ENCODE measurements at regions not wholly inside any gene's neighbourhood (a gene's known extent, or its start where the extent isn't known, plus 50 kb on each side); places are given as distances from the start of the nearest gene placed in this dataset.

GRCh38 chr10:36301139-36301538 lies 659.0 kb upstream of the FZD8 start:
- Histone ChIP-seq H3K18ac (ENCODE audit: low read length) (no peak overlapping the region), H2AK5ac (ENCODE audit: low read depth, low read length) (no peak overlapping the region), H3K4me3 (ENCODE audit: low read length in 2 of 2) (no peak overlapping the region), H3K4me1 (ENCODE audit: control insufficient read depth in 2 of 2, insufficient read depth in 1 of 2, low read depth in 1 of 2, low read length in 2 of 2) (no peaks in the 10 kb centered on the region), H4K91ac (ENCODE audit: low read depth, low read length, poor library complexity) (no peak overlapping the region), H2BK5ac (ENCODE audit: low read length) (no peak overlapping the region), H4K8ac (ENCODE audit: low read depth, low read length) (no peak overlapping the region), H3K27me3 (ENCODE audit: control insufficient read depth in 3 of 3, insufficient read depth in 3 of 3, low read depth in 1 of 3, low read length in 3 of 3) (no peaks in the 10 kb centered on the region), H3K4ac (ENCODE audit: low read length) (no peak overlapping the region), H3K9me3 (replicated peaks in 1 of 2; ENCODE audit: control insufficient read depth in 2 of 2, insufficient read depth in 1 of 2, low read depth in 1 of 2, low read length in 2 of 2) (no peaks in the 10 kb centered on the region), H3K79me1 (ENCODE audit: low read depth, low read length) (no peaks in the 10 kb centered on the region), H2BK15ac (ENCODE audit: low read length) (no peak overlapping the region), H3K4me2 (ENCODE audit: insufficient read depth, low read length, poor library complexity, severe bottlenecking) (no peak overlapping the region), H2AFZ (ENCODE audit: low read length) (no peak overlapping the region), H3K36me3 (replicated peaks in 1 of 2; ENCODE audit: control insufficient read depth in 2 of 2, insufficient read depth in 2 of 2, low read length in 2 of 2) (no peaks in the 10 kb centered on the region), H3K27ac (replicated peaks; ENCODE audit: low read length) (no peak overlapping the region), H3K14ac (ENCODE audit: low read length) (no peak overlapping the region), H2BK120ac (ENCODE audit: low read depth, low read length) (no peak overlapping the region), H3K9ac (ENCODE audit: low read depth, low read length, poor library complexity) (no peak overlapping the region), H3K23ac (ENCODE audit: low read depth, low read length, poor library complexity) (no peak overlapping the region), H2BK12ac (ENCODE audit: low read length) (no peak overlapping the region)
- WGBS, 2 donors (ENCODE audit: extremely low coverage in 2 of 2, insufficient read length in 2 of 2, insufficient replicate concordance in 1 of 2): no CpG with 5 or more reads among the region's 2 CpGs
- DNase-seq (ENCODE audit: low spot score): no peak

GRCh38 chr10:36283827-36284226 lies 641.7 kb upstream of the FZD8 start:
- no peak for DNase-seq (ENCODE audit: low spot score)
- Histone ChIP-seq H3K4me1 (ENCODE audit: control insufficient read depth in 2 of 2, insufficient read depth in 1 of 2, low read depth in 1 of 2, low read length in 2 of 2) (peaks cover 0 to 3% of the 10 kb centered on the region in 2 donors), H3K23ac (ENCODE audit: low read depth, low read length, poor library complexity) (no peak overlapping the region), H2BK15ac (ENCODE audit: low read length) (no peak overlapping the region), H3K18ac (ENCODE audit: low read length) (peak overlapping the region; percentile 48), H4K8ac (ENCODE audit: low read depth, low read length) (no peak overlapping the region), H3K4ac (ENCODE audit: low read length) (no peak overlapping the region), H4K91ac (ENCODE audit: low read depth, low read length, poor library complexity) (no peak overlapping the region), H3K27me3 (ENCODE audit: control insufficient read depth in 3 of 3, insufficient read depth in 3 of 3, low read depth in 1 of 3, low read length in 3 of 3) (no peaks in the 10 kb centered on the region), H3K4me3 (ENCODE audit: low read length in 2 of 2) (no peak overlapping the region), H3K27ac (replicated peaks; ENCODE audit: low read length) (no peak overlapping the region), H2BK12ac (ENCODE audit: low read length) (no peak overlapping the region), H3K36me3 (replicated peaks in 1 of 2; ENCODE audit: control insufficient read depth in 2 of 2, insufficient read depth in 2 of 2, low read length in 2 of 2) (no peaks in the 10 kb centered on the region), H3K9me3 (replicated peaks in 1 of 2; ENCODE audit: control insufficient read depth in 2 of 2, insufficient read depth in 1 of 2, low read depth in 1 of 2, low read length in 2 of 2) (peaks cover 0 to 2% of the 10 kb centered on the region in 2 donors), H2BK5ac (ENCODE audit: low read length) (no peak overlapping the region), H3K79me1 (ENCODE audit: low read depth, low read length) (no peaks in the 10 kb centered on the region), H3K4me2 (ENCODE audit: insufficient read depth, low read length, poor library complexity, severe bottlenecking) (no peak overlapping the region), H3K9ac (ENCODE audit: low read depth, low read length, poor library complexity) (no peak overlapping the region), H2BK120ac (ENCODE audit: low read depth, low read length) (no peak overlapping the region), H3K14ac (ENCODE audit: low read length) (no peak overlapping the region), H2AFZ (ENCODE audit: low read length) (no peak overlapping the region), H2AK5ac (ENCODE audit: low read depth, low read length) (peak overlapping the region; percentile 97)
- no CpG with 5 or more reads among the region's 14 CpGs for WGBS, 2 donors (ENCODE audit: extremely low coverage in 2 of 2, insufficient read length in 2 of 2, insufficient replicate concordance in 1 of 2)

GRCh38 chr10:36281831-36282331 lies 639.8 kb upstream of the FZD8 start:
- H3K4me3 ChIP-seq (ENCODE audit: low read length in 2 of 2): no peak overlapping the region
- no peak overlapping the region for H3K4ac ChIP-seq (ENCODE audit: low read length)
- WGBS, 2 donors (ENCODE audit: extremely low coverage in 2 of 2, insufficient read length in 2 of 2, insufficient replicate concordance in 1 of 2): no CpG with 5 or more reads among the region's 3 CpGs
- no peak overlapping the region for H3K4me2 ChIP-seq (ENCODE audit: insufficient read depth, low read length, poor library complexity, severe bottlenecking)
- H2BK15ac ChIP-seq (ENCODE audit: low read length): no peak overlapping the region
- no peaks in the 10 kb centered on the region for H3K36me3 ChIP-seq (replicated peaks in 1 of 2; ENCODE audit: control insufficient read depth in 2 of 2, insufficient read depth in 2 of 2, low read length in 2 of 2)
- H2AK5ac ChIP-seq (ENCODE audit: low read depth, low read length): no peak overlapping the region
- no peak overlapping the region for H4K8ac ChIP-seq (ENCODE audit: low read depth, low read length)
- no peak overlapping the region for H3K9ac ChIP-seq (ENCODE audit: low read depth, low read length, poor library complexity)
- H3K23ac ChIP-seq (ENCODE audit: low read depth, low read length, poor library complexity): no peak overlapping the region
- H2BK5ac ChIP-seq (ENCODE audit: low read length): no peak overlapping the region
- peaks cover 0 to 3% of the 10 kb centered on the region in 2 donors for H3K4me1 ChIP-seq (ENCODE audit: control insufficient read depth in 2 of 2, insufficient read depth in 1 of 2, low read depth in 1 of 2, low read length in 2 of 2)
- no peak overlapping the region for H3K27ac ChIP-seq (replicated peaks; ENCODE audit: low read length)
- H2BK12ac ChIP-seq (ENCODE audit: low read length): no peak overlapping the region
- no peak overlapping the region for H3K14ac ChIP-seq (ENCODE audit: low read length)
- H2BK120ac ChIP-seq (ENCODE audit: low read depth, low read length): no peak overlapping the region
- no peaks in the 10 kb centered on the region for H3K79me1 ChIP-seq (ENCODE audit: low read depth, low read length)
- peaks cover 0 to 2% of the 10 kb centered on the region in 2 donors for H3K9me3 ChIP-seq (replicated peaks in 1 of 2; ENCODE audit: control insufficient read depth in 2 of 2, insufficient read depth in 1 of 2, low read depth in 1 of 2, low read length in 2 of 2)
- H4K91ac ChIP-seq (ENCODE audit: low read depth, low read length, poor library complexity): no peak overlapping the region
- no peaks in the 10 kb centered on the region for H3K27me3 ChIP-seq (ENCODE audit: control insufficient read depth in 3 of 3, insufficient read depth in 3 of 3, low read depth in 1 of 3, low read length in 3 of 3)
- H3K18ac ChIP-seq (ENCODE audit: low read length): no peak overlapping the region
- no peak overlapping the region for H2AFZ ChIP-seq (ENCODE audit: low read length)
- DNase-seq (ENCODE audit: low spot score): no peak

GRCh38 chr10:36280890-36281499 lies 638.9 kb upstream of the FZD8 start:
- Histone ChIP-seq H3K23ac (ENCODE audit: low read depth, low read length, poor library complexity) (no peak overlapping the region), H2BK120ac (ENCODE audit: low read depth, low read length) (no peak overlapping the region), H3K36me3 (replicated peaks in 1 of 2; ENCODE audit: control insufficient read depth in 2 of 2, insufficient read depth in 2 of 2, low read length in 2 of 2) (no peaks in the 10 kb centered on the region), H3K4me3 (ENCODE audit: low read length in 2 of 2) (no peak overlapping the region), H3K27me3 (ENCODE audit: control insufficient read depth in 3 of 3, insufficient read depth in 3 of 3, low read depth in 1 of 3, low read length in 3 of 3) (no peaks in the 10 kb centered on the region), H3K9ac (ENCODE audit: low read depth, low read length, poor library complexity) (no peak overlapping the region), H4K91ac (ENCODE audit: low read depth, low read length, poor library complexity) (no peak overlapping the region), H2BK5ac (ENCODE audit: low read length) (no peak overlapping the region), H2BK15ac (ENCODE audit: low read length) (no peak overlapping the region), H2BK12ac (ENCODE audit: low read length) (no peak overlapping the region), H2AK5ac (ENCODE audit: low read depth, low read length) (no peak overlapping the region), H2AFZ (ENCODE audit: low read length) (no peak overlapping the region), H3K18ac (ENCODE audit: low read length) (peak overlapping the region; percentile 1), H3K4me1 (ENCODE audit: control insufficient read depth in 2 of 2, insufficient read depth in 1 of 2, low read depth in 1 of 2, low read length in 2 of 2) (peaks cover 0 to 3% of the 10 kb centered on the region in 2 donors), H3K4me2 (ENCODE audit: insufficient read depth, low read length, poor library complexity, severe bottlenecking) (no peak overlapping the region), H3K79me1 (ENCODE audit: low read depth, low read length) (no peaks in the 10 kb centered on the region), H3K14ac (ENCODE audit: low read length) (no peak overlapping the region), H3K27ac (replicated peaks; ENCODE audit: low read length) (no peak overlapping the region), H3K4ac (ENCODE audit: low read length) (no peak overlapping the region), H3K9me3 (replicated peaks in 1 of 2; ENCODE audit: control insufficient read depth in 2 of 2, insufficient read depth in 1 of 2, low read depth in 1 of 2, low read length in 2 of 2) (peaks cover 0 to 2% of the 10 kb centered on the region in 2 donors), H4K8ac (ENCODE audit: low read depth, low read length) (no peak overlapping the region)
- WGBS, 2 donors (ENCODE audit: extremely low coverage in 2 of 2, insufficient read length in 2 of 2, insufficient replicate concordance in 1 of 2): no CpG with 5 or more reads among the region's 11 CpGs
- DNase-seq (ENCODE audit: low spot score): no peak

All from neuronal stem cell (in vitro differentiated cells).